Hematopoietic multipotent progenitor cell treated with erythropoietin and hydrocortisone succinate and interleukin-3 and kit ligand, for 15 days (in vitro differentiated cells): ENCODE measurements at regions not wholly inside any gene's neighbourhood (a gene's known extent, or its start where the extent isn't known, plus 50 kb on each side); places are given as distances from the start of the nearest gene placed in this dataset.
"Not testable (repeated sequence)": the region's sequence is repeated elsewhere in the genome, so short reads cannot be mapped to it uniquely, and the experiment has no call there.

Source experiments
- DNase-seq: peaks from one replicate; pipeline ENCODE4 v3.0.0-alpha.2; 2015; ENCODE audit warnings: low spot score

DNA sequence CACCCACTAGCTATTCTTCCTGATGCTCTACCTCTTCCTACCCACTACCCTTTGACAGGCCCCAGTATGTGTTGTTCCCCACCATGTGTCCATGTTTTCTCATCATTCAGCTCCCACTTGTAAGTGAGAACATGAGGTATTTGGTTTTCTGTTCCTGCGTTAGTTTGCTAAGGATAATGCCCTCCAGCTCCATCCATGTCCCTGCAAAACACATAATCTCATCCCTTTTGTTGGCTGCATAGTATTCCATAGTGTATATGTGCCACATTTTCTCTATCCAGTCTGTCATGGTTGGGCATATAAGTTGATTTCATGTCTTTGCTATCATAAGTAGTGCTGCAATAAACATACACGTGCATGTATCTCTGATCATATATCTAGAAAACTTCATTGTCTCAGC lies 218.3 kb upstream of the STXBP5 start:
- DNase-seq: no peak

DNA sequence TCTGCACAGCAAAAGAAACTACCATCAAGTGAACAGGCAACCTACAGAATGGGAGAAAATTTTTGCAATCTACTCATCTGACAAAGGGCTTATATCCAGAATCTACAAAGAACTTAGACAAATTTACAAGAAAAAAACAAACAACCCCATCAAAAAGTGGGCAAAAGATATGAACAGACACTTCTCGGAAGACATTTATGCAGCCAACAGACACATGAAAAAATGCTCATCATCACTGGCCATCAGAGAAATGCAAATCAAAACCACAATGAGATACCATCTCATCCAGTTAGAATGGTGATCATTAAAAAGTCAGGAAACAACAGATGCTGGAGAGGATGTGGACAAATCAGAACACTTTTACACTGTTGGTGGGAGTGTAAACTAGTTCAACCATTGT lies 216.3 kb upstream of the STXBP5 start:
- DNase-seq: not testable (repeated sequence)

DNA sequence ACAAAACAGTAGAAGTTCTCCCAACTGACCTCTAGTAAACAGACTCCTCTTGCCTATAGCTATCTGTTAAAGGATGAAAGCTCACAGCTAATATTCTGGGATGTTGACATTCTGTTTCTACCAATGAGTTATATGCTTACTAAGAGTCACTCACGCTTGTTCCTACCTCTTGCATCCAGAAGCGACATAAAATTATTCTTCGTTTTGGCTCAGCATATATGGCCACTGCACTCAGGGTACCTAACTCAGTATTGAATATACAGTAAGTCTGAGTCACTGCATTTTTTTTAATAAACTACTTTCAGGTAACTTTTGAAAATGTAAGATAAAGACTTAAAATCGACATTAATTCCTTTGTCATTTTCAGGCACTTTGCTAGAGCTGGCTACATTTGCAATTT lies 214.4 kb upstream of the STXBP5 start:
- DNase-seq: no peak

DNA sequence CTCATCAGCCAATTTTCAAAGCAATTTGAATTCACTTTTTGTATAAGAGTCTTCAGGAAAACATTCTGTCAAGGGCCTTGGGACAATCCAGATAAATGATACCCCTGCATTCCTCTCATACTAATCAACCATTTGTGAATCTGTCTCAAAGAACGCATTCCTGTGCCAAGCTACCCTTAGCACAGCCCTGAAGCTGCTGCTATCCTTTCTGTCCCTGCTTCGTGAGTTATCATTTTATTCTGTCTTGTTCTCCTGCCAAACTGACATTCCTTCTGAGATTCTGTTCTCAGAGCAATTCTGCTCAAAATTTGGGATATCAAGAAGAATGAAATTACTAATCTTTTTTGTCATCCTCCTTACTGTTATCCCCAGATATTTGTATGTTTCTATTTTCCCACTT lies 213.9 kb upstream of the STXBP5 start:
- DNase-seq: no peak

DNA sequence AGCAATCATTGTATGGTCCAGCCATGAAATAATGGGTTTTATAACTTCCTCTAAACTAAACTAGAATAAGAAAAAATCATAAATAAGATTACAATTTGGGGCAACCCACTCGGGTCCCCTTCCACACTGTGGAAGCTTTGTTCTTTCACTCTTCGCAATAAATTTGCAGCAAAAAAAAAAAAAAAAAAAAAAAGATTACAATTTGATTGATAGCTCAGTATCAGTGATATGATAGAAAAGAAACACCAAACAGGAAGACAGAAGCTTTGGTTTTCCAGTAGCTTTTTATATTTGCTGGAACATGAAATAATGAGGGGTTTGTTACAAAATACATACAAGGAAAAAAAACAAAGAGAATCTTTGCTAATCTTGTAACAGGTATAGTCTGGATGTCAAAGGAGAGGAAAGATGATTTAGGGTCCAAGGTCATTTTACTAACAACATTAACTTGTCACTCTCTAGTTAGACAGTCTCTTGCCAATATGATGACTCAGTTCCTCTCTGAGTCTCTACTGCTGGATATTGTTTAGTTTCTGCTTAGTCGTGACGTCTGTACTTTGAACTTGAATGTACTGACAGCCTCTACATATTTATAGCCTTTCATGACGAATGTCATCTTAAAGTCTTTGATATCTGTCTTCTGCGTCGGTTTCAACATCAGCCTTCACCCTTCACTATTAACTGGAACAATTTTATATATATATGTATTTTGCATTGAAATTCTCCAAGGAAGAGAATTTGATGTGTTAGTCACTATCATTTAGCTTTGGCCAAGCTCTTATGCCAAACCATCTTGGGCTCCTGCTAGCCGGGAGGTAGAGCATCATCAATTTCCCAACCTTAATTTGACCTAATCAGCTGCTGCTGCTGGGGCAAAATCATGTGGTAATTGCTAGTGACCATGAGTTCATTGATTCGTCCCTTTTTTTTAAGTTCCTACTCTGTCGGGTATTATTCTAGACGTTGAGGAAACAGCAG lies 213.1 kb upstream of the STXBP5 start:
- no peak for DNase-seq

DNA sequence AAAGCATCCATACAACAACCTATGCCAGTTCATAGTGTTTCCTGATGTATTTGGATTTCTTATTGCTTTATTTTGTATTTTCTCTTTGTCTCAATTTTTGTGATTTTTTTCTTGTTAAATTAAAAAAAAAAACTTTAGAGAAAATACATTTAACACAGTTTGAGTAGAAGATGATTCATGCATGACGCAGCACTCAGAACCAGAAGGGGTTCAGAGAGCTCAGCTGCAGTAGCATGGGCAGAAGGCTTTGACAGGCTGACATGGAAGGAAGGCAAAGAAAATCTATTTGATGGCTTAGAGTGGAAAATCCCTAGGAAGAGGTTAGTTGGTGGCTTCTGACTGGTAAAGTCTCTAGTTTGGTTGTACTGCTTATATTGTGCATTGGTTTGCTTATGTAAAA lies 207.2 kb upstream of the STXBP5 start:
- DNase-seq: no peak

DNA sequence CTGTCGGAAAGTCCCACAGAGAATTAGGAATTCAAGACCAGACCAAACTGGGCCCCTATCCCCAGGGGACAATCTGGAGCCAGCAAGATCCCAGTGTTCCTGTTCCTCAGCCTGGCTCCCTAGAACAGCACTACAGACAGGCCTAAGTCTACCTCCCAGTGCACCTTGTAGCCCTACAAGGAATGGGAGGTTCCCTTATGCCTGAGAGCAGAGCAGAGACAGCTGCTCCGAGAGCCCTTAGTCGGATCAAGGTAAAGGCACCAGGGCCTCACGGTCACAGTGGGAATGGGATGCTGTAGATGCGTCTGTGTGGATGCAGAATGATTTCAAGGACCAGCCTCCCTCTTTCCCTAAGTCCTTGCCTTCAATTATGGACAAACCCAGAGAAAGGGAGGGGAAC lies 204.5 kb upstream of the STXBP5 start:
- DNase-seq: no peak

DNA sequence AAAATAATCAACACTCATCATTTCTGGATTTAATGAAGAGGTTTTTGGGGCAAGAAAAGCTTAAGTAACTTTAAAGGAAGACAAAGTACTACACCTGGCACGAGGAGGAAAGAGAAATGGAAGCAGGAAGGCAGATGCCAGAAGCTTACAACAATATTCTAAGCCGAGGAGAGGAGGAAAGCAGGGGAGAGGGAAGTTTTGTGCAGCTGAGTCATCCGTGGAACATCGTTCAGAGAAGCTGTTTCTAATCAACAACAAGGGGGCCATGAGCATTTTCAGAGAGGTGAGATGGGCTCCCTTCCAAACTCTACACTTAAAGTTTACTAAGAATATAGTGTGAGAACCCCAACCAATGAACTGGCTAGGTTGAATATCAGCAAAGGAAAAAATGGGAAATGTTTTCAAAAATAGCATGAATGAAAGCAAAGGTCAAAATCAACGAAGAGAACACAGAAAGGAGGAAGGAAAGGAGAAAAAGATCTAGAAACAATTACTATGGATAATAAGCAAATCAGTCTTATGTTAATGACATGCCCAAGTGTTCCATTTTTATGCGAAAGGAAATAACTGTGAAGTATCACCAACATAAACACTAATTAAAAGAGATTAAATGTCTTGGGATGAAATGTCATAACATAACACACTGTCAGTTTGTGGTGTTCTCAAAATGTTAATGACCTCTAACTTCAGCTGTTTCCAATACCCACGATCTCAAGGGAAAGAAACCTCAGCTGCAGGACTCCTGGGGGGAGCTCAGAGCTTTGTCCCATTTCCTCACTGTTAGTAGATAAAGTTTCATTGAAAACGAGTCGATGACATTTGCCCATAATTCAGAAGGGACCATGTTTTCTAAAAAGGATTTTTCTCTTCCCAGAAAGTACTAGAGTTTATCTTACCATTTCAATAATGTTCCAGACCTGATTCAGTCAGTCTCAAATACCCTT lies 203.4 kb upstream of the STXBP5 start:
- DNase-seq: no peak

DNA sequence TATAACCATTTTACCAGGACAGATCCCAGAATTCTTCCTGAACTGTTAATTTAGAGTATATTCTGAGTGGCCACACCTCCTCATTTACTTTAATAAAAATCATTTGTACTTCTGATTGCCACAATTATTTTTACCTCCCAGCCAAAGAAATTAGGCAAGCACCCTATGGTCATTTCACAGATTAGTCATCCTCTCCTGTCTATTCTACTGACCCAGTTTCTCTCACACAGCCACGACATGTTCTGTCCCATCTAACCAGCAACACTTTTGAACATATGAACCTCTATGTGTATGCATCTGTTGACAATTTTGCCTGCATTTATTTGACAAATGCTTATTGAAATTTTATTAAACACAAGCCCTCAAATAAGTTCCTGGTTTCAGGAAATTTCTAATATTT lies 202.6 kb upstream of the STXBP5 start:
- no peak for DNase-seq

DNA sequence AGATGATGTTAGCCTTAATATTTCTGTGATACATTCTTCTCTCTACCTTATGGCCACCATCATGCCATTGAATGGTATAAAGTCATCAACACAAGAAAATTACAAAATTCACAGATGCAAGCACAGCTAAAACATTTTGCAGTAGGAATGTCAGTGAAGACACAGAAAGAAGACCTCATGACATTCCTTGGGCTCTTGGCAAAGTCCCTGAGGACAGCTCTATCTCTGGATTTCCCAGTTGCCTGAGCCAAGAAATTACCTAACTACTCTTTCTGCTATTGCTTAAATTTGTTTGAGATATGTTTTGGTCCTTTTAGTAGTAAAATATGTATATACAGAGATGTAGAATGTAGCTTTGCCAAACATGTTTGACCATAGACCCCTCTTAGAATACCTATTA lies 201.0 kb upstream of the STXBP5 start:
- DNase-seq: no peak

DNA sequence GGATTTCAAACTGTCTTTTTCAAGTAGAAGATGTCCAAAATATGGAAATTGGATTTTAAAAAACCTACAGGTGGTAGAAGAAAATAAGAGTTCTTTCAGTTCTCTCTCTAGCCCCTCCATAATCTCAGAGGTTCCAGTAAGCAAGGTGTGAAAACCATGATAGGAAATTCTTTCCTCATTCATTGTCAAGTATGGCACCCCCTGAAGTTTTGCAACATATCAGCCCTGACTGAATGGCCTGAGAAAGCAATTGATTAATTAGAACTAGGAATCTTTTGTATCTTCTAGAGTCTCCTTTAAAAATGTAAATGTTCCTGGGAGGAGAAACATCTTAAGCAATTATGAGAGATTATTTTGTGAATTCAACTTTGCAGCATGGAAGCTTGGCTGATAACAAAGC lies 198.7 kb upstream of the STXBP5 start:
- peak; percentile 7 for DNase-seq

DNA sequence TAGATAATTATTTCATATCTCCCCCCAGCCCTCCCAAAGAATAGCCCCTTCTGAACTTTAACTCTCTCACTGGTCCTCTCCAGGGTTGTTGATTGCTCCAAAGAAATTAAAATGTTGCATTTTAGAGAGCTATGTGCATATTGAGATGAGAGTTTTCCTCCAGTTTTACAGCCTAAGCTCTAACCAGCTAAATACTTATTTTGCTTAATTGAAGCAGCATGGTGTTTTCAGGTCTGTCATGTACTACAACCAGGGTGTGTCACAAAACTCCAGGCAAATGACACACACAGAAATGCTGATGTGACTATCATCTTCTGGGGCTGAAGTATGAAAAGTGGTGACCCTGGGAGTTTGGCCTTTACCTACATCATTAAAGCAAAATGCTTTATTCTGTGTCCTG lies 196.8 kb upstream of the STXBP5 start:
- DNase-seq: no peak

DNA sequence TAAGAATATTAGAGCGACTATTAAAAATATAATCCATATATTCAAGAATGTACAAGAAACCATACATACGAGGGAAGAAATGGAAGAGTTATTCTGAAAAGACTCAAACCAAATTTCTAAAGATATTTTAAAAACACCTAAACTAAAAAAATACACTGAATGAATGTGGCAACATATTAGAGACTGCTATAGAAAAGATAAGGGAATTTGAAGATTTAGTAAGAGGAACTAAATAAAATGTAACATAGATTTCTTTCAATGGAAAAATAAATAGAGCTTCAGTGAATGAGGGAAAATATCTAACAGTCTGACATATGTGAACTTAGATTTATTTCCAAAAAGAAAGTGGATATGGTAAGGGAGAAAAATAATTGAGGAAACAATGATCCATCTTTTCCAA lies 194.9 kb upstream of the STXBP5 start:
- no peak for DNase-seq

DNA sequence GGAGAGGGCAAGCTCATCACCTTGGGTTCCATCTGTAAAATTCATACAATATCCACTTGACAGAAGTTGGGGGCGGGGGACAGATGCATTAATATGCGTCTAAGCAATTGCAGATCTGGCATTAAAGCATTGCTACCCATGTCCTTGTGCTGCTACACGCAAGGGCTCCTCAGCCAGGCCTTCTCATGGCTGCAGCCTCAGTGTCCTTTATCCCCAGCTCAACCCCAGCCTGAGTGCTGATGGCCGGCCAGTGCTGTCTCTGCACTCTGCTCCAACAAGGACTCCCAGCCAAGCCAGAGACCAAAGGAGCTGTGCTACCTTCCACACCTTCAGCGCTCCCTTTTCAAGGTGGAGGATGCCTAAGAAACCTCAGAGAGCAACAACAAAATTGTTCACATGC lies 188.5 kb upstream of the STXBP5 start:
- DNase-seq: no peak

DNA sequence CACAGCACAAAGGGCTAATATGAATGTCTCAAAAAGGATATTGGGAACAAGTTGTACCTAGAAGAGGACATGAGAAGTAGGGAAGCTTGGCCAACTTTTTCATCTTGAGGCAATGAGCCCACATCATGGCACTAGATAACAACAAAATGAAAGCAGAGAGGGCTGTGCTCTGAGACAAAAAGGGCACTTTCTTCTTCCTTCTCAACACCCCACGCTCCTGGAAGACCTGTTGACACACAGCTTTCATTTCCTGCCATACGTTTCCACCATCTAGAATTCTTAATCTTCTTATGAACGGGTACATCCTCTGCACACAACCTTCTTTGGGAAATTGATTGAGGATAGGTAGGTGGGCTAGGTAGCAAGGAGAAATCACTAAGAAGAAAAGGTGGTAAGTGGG lies 187.8 kb upstream of the STXBP5 start:
- DNase-seq: no peak

DNA sequence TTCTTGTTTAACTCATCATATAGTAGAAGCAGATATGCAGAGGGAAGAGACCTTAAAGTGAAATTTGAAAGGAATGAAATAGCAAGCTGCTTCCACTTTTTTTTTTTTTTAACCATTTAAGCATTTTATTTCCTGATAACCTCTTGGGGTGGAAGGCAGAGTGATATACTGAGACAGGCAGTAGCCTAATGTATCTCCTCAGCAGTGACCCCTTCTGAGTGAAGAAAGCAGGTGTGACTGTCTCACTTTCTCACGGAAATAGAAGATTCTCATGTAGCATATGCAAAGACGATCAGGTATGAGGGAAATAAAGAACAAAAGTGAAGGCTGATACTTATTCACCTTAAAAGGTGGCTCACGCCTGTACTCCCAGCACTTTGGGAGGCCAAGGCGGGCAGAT lies 187.1 kb upstream of the STXBP5 start:
- DNase-seq: no peak

DNA sequence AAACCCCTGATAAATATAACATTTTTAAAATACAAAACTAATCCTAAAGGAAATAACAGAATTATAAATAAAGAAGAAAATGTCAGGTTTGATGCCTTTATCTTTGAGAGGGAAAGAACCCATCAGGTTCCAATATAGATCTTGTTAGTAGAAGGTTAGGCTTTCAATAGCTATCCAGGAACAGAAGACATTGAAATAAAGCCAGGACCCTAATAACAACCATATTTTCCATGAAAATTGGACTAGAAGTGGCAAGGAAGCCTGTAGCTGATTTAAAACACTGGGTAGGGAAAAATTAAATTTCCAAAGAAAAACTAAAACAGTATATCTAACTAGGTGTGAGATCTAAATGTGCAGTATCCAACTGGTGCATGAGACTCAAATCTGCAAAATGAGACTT lies 185.2 kb upstream of the STXBP5 start:
- no peak for DNase-seq

DNA sequence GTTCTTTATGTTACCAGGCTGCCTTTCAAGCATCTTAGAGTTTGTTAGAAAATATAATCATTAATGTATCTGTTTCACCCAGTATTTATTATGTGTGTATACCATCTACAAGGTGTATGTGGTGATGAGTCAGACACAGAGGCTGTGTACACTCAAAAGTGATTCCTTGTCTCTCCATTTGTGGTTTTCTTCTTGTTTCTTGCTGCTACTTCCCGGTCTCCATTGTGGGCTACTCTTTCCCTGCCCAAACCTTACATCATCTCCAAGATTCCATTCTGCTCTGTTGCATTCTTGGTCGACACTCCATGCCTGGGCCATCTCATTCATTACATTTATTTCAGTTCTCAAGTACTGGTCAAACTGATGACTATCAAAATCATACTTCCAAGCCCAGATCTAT lies 182.2 kb upstream of the STXBP5 start:
- no peak for DNase-seq

DNA sequence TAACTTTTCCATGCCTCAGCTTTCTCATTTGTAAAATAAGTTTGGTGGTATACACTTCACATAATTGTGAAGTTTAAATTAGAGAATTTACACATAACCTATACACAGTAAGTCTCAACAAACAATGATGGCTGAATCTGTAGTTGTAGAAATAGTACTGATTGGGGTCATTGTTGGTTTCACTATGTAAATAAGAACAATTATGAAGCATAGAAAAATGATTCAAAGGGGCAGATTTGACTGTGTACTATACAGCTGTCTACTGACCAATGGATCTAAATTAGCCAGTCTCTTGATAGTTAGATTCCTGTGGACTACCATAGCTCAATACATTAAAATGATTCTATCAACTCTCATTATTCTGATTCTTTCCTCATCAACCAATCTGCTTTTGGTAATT lies 181.1 kb upstream of the STXBP5 start:
- DNase-seq: no peak

DNA sequence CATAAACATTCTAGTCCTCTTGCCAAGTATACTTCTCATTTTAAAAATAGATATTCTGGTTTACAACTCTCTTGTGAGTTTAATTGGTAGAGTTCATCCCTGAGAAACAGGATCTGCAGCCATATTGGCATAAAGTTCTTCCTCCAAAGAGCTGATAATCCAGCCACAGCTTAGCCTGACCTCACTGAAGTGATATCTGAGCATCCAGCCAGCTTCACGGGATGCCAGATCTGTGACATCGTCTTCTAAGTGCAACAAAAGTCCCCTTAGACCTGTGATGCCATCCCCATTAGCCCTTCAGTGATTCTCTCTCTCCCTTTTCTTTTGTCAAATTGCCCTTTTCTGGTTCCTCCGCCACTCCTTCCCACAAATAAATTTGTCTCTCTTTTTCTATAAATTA lies 180.6 kb upstream of the STXBP5 start:
- no peak for DNase-seq

DNA sequence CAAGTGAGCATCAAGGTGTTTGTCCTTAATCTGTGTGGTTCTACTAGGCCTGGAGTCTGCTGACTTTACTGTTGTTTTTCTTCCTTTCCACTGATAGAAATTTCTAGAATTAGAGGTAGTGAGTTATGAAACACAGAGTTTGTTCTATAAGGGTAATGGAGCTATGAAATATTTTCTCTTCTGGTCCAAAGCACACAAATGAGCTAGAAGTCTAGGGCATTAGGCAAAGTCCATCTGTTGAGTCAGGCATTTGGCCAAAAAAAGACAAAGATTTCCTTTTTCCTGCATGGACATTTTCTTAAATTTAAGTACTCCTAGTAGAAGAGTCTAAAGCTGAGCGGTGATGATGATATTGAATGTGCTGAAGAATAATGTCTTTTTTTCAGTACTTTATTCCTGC lies 174.3 kb upstream of the STXBP5 start:
- DNase-seq: no peak

DNA sequence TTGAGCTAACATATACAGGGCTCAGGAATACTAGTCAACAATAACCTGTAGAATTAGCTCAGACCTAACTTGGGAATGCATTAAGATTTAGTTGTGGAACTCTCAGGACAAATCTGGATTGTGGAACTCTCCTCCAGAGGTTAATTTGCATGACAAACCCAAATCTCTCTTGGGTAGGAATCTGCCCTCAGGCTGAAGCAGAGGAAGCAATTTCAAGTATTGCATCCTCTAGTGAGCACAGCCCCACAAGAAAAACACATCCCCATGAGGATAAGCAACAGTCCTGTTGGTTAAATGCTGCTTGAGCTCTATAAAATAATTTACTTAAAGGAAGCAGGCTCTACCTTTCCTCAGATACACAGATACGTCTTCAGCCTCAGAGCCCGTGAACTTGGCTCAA lies 170.9 kb upstream of the STXBP5 start:
- no peak for DNase-seq

DNA sequence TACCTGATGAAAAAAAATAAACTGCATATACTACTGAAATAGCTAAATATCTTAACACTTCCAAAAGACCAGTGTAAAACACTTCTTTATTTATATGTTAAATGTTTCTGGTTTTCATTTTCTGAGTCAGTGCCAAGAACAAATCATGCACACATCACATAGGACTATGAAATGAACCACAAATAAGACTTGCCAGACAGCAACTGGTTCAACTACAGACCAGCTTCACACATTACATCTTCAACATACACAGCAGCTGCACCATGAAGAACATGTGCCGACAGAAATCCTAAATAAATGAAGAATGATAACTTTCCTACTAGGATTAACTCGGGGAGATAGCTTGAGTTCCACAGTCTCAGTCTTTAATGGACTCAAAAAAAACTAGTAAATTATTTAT lies 168.3 kb upstream of the STXBP5 start:
- no peak for DNase-seq
